ENCODE measurements at regions not wholly inside any gene's neighbourhood (a gene's known extent, or its start where the extent isn't known, plus 50 kb on each side); places are given as distances from the start of the nearest gene placed in this dataset.
A peak's percentile ranks its signal among the peaks of the same experiment; 100 is the strongest.

GRCh38 chr10:47186941-47187340 lies 113.1 kb upstream of the GDF10 start:
- no peak for DNase-seq (ENCODE audit: extremely low read depth, low read depth)

- DNase-seq (ENCODE audit: extremely low read depth, low read depth) = no peak
Measured at GRCh38 chr10:47187592-47187991, 112.4 kb upstream of the GDF10 start.

- no peak for DNase-seq (ENCODE audit: extremely low read depth, low read depth)
Measured at GRCh38 chr10:47188156-47188555, 111.8 kb upstream of the GDF10 start.

- DNase-seq (ENCODE audit: extremely low read depth, low read depth) = no peak
Measured at GRCh38 chr10:47189802-47190201, 110.2 kb upstream of the GDF10 start.

GRCh38 chr10:47190301-47190700 lies 109.7 kb upstream of the GDF10 start:
- DNase-seq (ENCODE audit: extremely low read depth, low read depth) = no peak

- no peak for DNase-seq (ENCODE audit: extremely low read depth, low read depth)
Measured at GRCh38 chr10:47190802-47191450, 109.1 kb upstream of the GDF10 start.

- DNase-seq (ENCODE audit: extremely low read depth, low read depth) = no peak
Measured at GRCh38 chr10:47192273-47192672, 107.7 kb upstream of the GDF10 start.

GRCh38 chr10:47193666-47194065 lies 106.3 kb upstream of the GDF10 start:
- no peak for DNase-seq (ENCODE audit: extremely low read depth, low read depth)

GRCh38 chr10:47195274-47195885 lies 104.6 kb upstream of the GDF10 start:
- DNase-seq (ENCODE audit: extremely low read depth, low read depth) = no peak

- no peak for DNase-seq (ENCODE audit: extremely low read depth, low read depth)
Measured at GRCh38 chr10:47196691-47197090, 103.3 kb upstream of the GDF10 start.

GRCh38 chr10:47198221-47198620 lies 101.8 kb upstream of the GDF10 start:
- no peak for DNase-seq (ENCODE audit: extremely low read depth, low read depth)

- DNase-seq (ENCODE audit: extremely low read depth, low read depth) = no peak
Measured at GRCh38 chr10:47205192-47205591, 94.8 kb upstream of the GDF10 start.

- DNase-seq (ENCODE audit: extremely low read depth, low read depth) = no peak
Measured at GRCh38 chr10:47206449-47207280, 93.3 kb upstream of the GDF10 start.

- no peak for DNase-seq (ENCODE audit: extremely low read depth, low read depth)
Measured at GRCh38 chr10:47207281-47207615, 92.7 kb upstream of the GDF10 start.

- DNase-seq (ENCODE audit: extremely low read depth, low read depth) = no peak
Measured at GRCh38 chr10:47207894-47208469, 92.0 kb upstream of the GDF10 start.

GRCh38 chr10:47209466-47209865 lies 90.5 kb upstream of the GDF10 start:
- DNase-seq (ENCODE audit: extremely low read depth, low read depth) = no peak

GRCh38 chr10:47214520-47214919 lies 85.5 kb upstream of the GDF10 start:
- DNase-seq (ENCODE audit: extremely low read depth, low read depth) = peak; percentile 45

GRCh38 chr10:47217113-47217512 lies 82.9 kb upstream of the GDF10 start:
- no peak for DNase-seq (ENCODE audit: extremely low read depth, low read depth)

GRCh38 chr10:47218803-47219202 lies 81.2 kb upstream of the GDF10 start:
- DNase-seq (ENCODE audit: extremely low read depth, low read depth) = no peak

- no peak for DNase-seq (ENCODE audit: extremely low read depth, low read depth)
Measured at GRCh38 chr10:47222461-47222860, 77.5 kb upstream of the GDF10 start.

- no peak for DNase-seq (ENCODE audit: extremely low read depth, low read depth)
Measured at GRCh38 chr10:47223236-47223635, 76.8 kb upstream of the GDF10 start.

Data from NCI-H460 (cell line).